HL-60/S4 treated with phorbol 12-myristate 13-acetate at 8.2 ng/mL for 4 days and 3 days (cell line): ENCODE measurements at regions not wholly inside any gene's neighbourhood (a gene's known extent, or its start where the extent isn't known, plus 50 kb on each side); places are given as distances from the start of the nearest gene placed in this dataset.

Experiments used
- in situ Hi-C: fragments of 300-500 bp; cut with MboI; formaldehyde crosslinking; loops from 2 replicates; pipeline ENCODE4 v1.15.0; 2022; ENCODE audit warnings: low sequenced_read_pairs

- in situ Hi-C loops: loop anchor here (25.0 kb wide), 1 partner anchor 812 kb away; no protein-coding TSS in a partner anchor
These were observed 745.0 kb upstream of the ACVR2A start for GRCh38 chr2:147099845-147100244.

GRCh38 chr2:147098940-147099339 lies 745.9 kb upstream of the ACVR2A start:
- in situ Hi-C loops: loop anchor here (25.0 kb wide), 1 partner anchor 813 kb away; no protein-coding TSS in a partner anchor

GRCh38 chr2:147097747-147098146 lies 747.1 kb upstream of the ACVR2A start:
- in situ Hi-C loops: loop anchor here (25.0 kb wide), 1 partner anchor 815 kb away; no protein-coding TSS in a partner anchor

GRCh38 chr2:147096671-147097070 lies 748.2 kb upstream of the ACVR2A start:
- in situ Hi-C loops: loop anchor here (25.0 kb wide), 1 partner anchor 816 kb away; no protein-coding TSS in a partner anchor

GRCh38 chr2:147095376-147095775 lies 749.5 kb upstream of the ACVR2A start:
- in situ Hi-C loops: loop anchor here (25.0 kb wide), 1 partner anchor 817 kb away; no protein-coding TSS in a partner anchor

- in situ Hi-C loops: loop anchor here (25.0 kb wide), 1 partner anchor 818 kb away; no protein-coding TSS in a partner anchor
These were observed 750.8 kb upstream of the ACVR2A start for GRCh38 chr2:147094077-147094476.

GRCh38 chr2:147092266-147092665 lies 752.6 kb upstream of the ACVR2A start:
- in situ Hi-C loops: loop anchor here (25.0 kb wide), 1 partner anchor 820 kb away; no protein-coding TSS in a partner anchor

- in situ Hi-C loops: loop anchor here (25.0 kb wide), 1 partner anchor 821 kb away; no protein-coding TSS in a partner anchor
These were observed 753.4 kb upstream of the ACVR2A start for GRCh38 chr2:147091448-147091847.

GRCh38 chr2:147088871-147089270 lies 756.0 kb upstream of the ACVR2A start:
- in situ Hi-C loops: loop anchor here (25.0 kb wide), 1 partner anchor 823 kb away; no protein-coding TSS in a partner anchor

GRCh38 chr2:147086715-147087114 lies 758.1 kb upstream of the ACVR2A start:
- in situ Hi-C loops: loop anchor here (25.0 kb wide), 1 partner anchor 826 kb away; no protein-coding TSS in a partner anchor

GRCh38 chr2:147083664-147084063 lies 761.2 kb upstream of the ACVR2A start:
- in situ Hi-C loops: loop anchor here (25.0 kb wide), 1 partner anchor 829 kb away; no protein-coding TSS in a partner anchor

- in situ Hi-C loops: loop anchor here (25.0 kb wide), 1 partner anchor 829 kb away; no protein-coding TSS in a partner anchor
These were observed 761.8 kb upstream of the ACVR2A start for GRCh38 chr2:147082850-147083522.

- in situ Hi-C loops: loop anchor here (25.0 kb wide), 1 partner anchor 830 kb away; no protein-coding TSS in a partner anchor
These were observed 763.0 kb upstream of the ACVR2A start for GRCh38 chr2:147081831-147082230.

GRCh38 chr2:147076634-147077033 lies 768.2 kb upstream of the ACVR2A start:
- in situ Hi-C loops: loop anchor here (25.0 kb wide), 1 partner anchor 836 kb away; no protein-coding TSS in a partner anchor

- in situ Hi-C loops: no loop called here
These were observed 776.8 kb upstream of the ACVR2A start for GRCh38 chr2:147068071-147068470.

- in situ Hi-C loops: no loop called here
These were observed 777.7 kb upstream of the ACVR2A start for GRCh38 chr2:147067136-147067535.

- in situ Hi-C loops: no loop called here
These were observed 782.8 kb upstream of the ACVR2A start for GRCh38 chr2:147062073-147062472.

- in situ Hi-C loops: no loop called here
These were observed 783.6 kb upstream of the ACVR2A start for GRCh38 chr2:147061269-147061668.

- in situ Hi-C loops: no loop called here
These were observed 786.8 kb upstream of the ACVR2A start for GRCh38 chr2:147057892-147058490.

- in situ Hi-C loops: no loop called here
These were observed 793.0 kb upstream of the ACVR2A start for GRCh38 chr2:147051814-147052213.

GRCh38 chr2:147051248-147051647 lies 793.6 kb upstream of the ACVR2A start:
- in situ Hi-C loops: no loop called here

GRCh38 chr2:147049957-147050356 lies 794.9 kb upstream of the ACVR2A start:
- in situ Hi-C loops: no loop called here
